ENCODE measurements at regions not wholly inside any gene's neighbourhood (a gene's known extent, or its start where the extent isn't known, plus 50 kb on each side); places are given as distances from the start of the nearest gene placed in this dataset.

DNA sequence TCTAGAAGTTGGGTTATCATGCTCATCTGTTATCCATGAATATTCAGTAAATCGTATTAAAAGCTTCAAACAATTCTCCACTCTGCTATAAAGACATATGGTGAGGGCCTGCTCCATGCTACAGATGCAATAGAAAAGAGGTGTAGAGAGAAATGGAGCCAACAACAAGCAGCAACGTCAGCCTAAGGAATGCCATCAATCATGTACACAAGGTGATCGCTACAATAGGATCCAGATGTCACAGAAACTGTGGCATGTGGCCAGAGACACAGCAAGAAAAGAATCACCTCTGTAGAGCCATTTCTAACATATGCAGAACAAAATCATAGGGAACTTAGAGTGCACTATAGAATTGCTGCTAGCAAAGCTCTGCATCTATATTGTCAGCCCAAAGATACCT lies 1188.1 kb downstream of the PCDH7 start:
- TF ChIP-seq, protein P1, sequence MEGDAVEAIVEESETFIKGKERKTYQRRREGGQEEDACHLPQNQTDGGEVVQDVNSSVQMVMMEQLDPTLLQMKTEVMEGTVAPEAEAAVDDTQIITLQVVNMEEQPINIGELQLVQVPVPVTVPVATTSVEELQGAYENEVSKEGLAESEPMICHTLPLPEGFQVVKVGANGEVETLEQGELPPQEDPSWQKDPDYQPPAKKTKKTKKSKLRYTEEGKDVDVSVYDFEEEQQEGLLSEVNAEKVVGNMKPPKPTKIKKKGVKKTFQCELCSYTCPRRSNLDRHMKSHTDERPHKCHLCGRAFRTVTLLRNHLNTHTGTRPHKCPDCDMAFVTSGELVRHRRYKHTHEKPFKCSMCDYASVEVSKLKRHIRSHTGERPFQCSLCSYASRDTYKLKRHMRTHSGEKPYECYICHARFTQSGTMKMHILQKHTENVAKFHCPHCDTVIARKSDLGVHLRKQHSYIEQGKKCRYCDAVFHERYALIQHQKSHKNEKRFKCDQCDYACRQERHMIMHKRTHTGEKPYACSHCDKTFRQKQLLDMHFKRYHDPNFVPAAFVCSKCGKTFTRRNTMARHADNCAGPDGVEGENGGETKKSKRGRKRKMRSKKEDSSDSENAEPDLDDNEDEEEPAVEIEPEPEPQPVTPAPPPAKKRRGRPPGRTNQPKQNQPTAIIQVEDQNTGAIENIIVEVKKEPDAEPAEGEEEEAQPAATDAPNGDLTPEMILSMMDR (conservative IDR thresholded peaks at IDR 0.05; ENCODE audit: low read depth, low read length): no peak
- no peak for TF ChIP-seq EZH2 (IDR thresholded peaks at IDR 0.05; ENCODE audit: borderline replicate concordance, low read depth, low read length, poor library complexity, severe bottlenecking)
